ENCODE measurements at regions not wholly inside any gene's neighbourhood (a gene's known extent, or its start where the extent isn't known, plus 50 kb on each side); places are given as distances from the start of the nearest gene placed in this dataset.
A peak's percentile ranks its signal among the peaks of the same experiment; 100 is the strongest.

- Histone ChIP-seq H3K4me2 (ENCODE audit: low read length) (no peak overlapping the region), H3K9me3 (ENCODE audit: low read length) (no peaks in the 10 kb centered on the region), H3K4me3 (ENCODE audit: low read depth, low read length, poor library complexity, severe bottlenecking) (no peak overlapping the region), H3K36me3 (ENCODE audit: insufficient read depth, low read length) (no peaks in the 10 kb centered on the region), H3F3A (ENCODE audit: insufficient read depth, low read length) (no peaks in the 10 kb centered on the region), H4K20me1 (ENCODE audit: insufficient read depth, low read length) (no peaks in the 10 kb centered on the region), H2AFZ (ENCODE audit: low read length) (peak overlapping the region; percentile 72; the same call in 1 of the 2 replicates), H3K4me1 (ENCODE audit: insufficient read depth, low read length, severe bottlenecking) (peaks cover 8% of the 10 kb centered on the region), H3K9ac (ENCODE audit: low read length) (no peak overlapping the region), H3K79me2 (ENCODE audit: insufficient read depth, low read length) (no peaks in the 10 kb centered on the region), H3K9me2 (ENCODE audit: low read depth, low read length) (no peaks in the 10 kb centered on the region), H3K27me3 (ENCODE audit: insufficient read depth, low read length) (no peaks in the 10 kb centered on the region), H3K27ac (ENCODE audit: low read depth, low read length, poor library complexity, severe bottlenecking) (no peak overlapping the region)
- TF ChIP-seq EZH2 (IDR thresholded peaks at IDR 0.05; ENCODE audit: borderline replicate concordance, low read length) (no peak), CTCF (IDR thresholded peaks at IDR 0.05; ENCODE audit: low read length) (peak; percentile 68)
These were observed 345.1 kb upstream of the TACR3 start for GRCh38 chr4:104064646-104065577.

- no peaks in the 10 kb centered on the region for H3K9me3 ChIP-seq (ENCODE audit: low read length)
- H3K4me1 ChIP-seq (ENCODE audit: insufficient read depth, low read length, severe bottlenecking), result peaks cover 8% of the 10 kb centered on the region
- H4K20me1 ChIP-seq (ENCODE audit: insufficient read depth, low read length), result no peaks in the 10 kb centered on the region
- H3K4me2 ChIP-seq (ENCODE audit: low read length), result no peak overlapping the region
- H3K27ac ChIP-seq (ENCODE audit: low read depth, low read length, poor library complexity, severe bottlenecking), result no peak overlapping the region
- no peak overlapping the region for H3K9ac ChIP-seq (ENCODE audit: low read length)
- H3K9me2 ChIP-seq (ENCODE audit: low read depth, low read length), result no peaks in the 10 kb centered on the region
- H3K36me3 ChIP-seq (ENCODE audit: insufficient read depth, low read length), result no peaks in the 10 kb centered on the region
- H3F3A ChIP-seq (ENCODE audit: insufficient read depth, low read length), result no peaks in the 10 kb centered on the region
- no peak overlapping the region for H3K4me3 ChIP-seq (ENCODE audit: low read depth, low read length, poor library complexity, severe bottlenecking)
- TF ChIP-seq EZH2 (IDR thresholded peaks at IDR 0.05; ENCODE audit: borderline replicate concordance, low read length) (no peak), CTCF (IDR thresholded peaks at IDR 0.05; ENCODE audit: low read length) (no peak)
- no peaks in the 10 kb centered on the region for H3K27me3 ChIP-seq (ENCODE audit: insufficient read depth, low read length)
- no peaks in the 10 kb centered on the region for H3K79me2 ChIP-seq (ENCODE audit: insufficient read depth, low read length)
- H2AFZ ChIP-seq (ENCODE audit: low read length), result no peak overlapping the region
These were observed 343.6 kb upstream of the TACR3 start for GRCh38 chr4:104063341-104063740.

- Histone ChIP-seq H3K79me2 (ENCODE audit: insufficient read depth, low read length) (no peaks in the 10 kb centered on the region), H3K27me3 (ENCODE audit: insufficient read depth, low read length) (no peaks in the 10 kb centered on the region), H3K36me3 (ENCODE audit: insufficient read depth, low read length) (no peaks in the 10 kb centered on the region), H3F3A (ENCODE audit: insufficient read depth, low read length) (no peaks in the 10 kb centered on the region; the same call in 1 of the 2 replicates), H3K9me3 (ENCODE audit: low read length) (no peaks in the 10 kb centered on the region), H3K9ac (ENCODE audit: low read length) (no peak overlapping the region), H3K4me1 (ENCODE audit: insufficient read depth, low read length, severe bottlenecking) (no peaks in the 10 kb centered on the region), H3K9me2 (ENCODE audit: low read depth, low read length) (no peaks in the 10 kb centered on the region), H4K20me1 (ENCODE audit: insufficient read depth, low read length) (no peaks in the 10 kb centered on the region), H3K4me2 (ENCODE audit: low read length) (no peak overlapping the region), H2AFZ (ENCODE audit: low read length) (no peak overlapping the region), H3K27ac (ENCODE audit: low read depth, low read length, poor library complexity, severe bottlenecking) (no peak overlapping the region), H3K4me3 (ENCODE audit: low read depth, low read length, poor library complexity, severe bottlenecking) (no peak overlapping the region)
- TF ChIP-seq CTCF (IDR thresholded peaks at IDR 0.05; ENCODE audit: low read length) (no peak), EZH2 (IDR thresholded peaks at IDR 0.05; ENCODE audit: borderline replicate concordance, low read length) (no peak)
These were observed 324.6 kb upstream of the TACR3 start for GRCh38 chr4:104044369-104044768.

Data from OCI-LY1 (cell line).